ENCODE measurements at regions not wholly inside any gene's neighbourhood (a gene's known extent, or its start where the extent isn't known, plus 50 kb on each side); places are given as distances from the start of the nearest gene placed in this dataset.

DNA sequence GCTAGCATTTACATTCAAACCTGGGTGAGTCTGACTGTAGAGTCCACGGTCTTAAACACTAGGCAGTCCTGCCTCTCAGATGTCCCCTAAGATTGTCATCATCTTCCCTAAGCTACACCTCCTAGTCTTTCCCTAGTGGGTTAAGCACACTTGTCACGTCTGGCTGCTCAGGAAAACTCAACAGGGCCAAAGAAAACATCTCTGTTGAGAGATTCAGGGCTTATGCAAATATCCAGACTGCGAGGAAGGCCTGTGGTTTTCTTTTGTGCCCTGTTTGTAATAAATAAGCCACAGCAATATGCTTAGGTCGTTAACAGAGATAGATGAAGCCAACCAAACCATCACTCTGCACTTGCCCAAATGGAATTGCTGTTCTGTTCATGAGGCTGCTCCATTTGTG lies 472.6 kb upstream of the DEPDC1 start:
- TF ChIP-seq POLR2A (IDR thresholded peaks at IDR 0.05), result no peak
- no peak for TF ChIP-seq CTCF (IDR thresholded peaks at IDR 0.05)
